Keratinocyte (primary cell): ENCODE measurements at regions not wholly inside any gene's neighbourhood (a gene's known extent, or its start where the extent isn't known, plus 50 kb on each side); places are given as distances from the start of the nearest gene placed in this dataset.

Experiments
- CTCF ChIP-seq, 3 experiments: IDR thresholded peaks in 1 of 3; conservative IDR thresholded peaks in 1 of 3; optimal IDR thresholded peaks in 1 of 3; 2 replicates in 2 of 3; 3 replicates in 1 of 3; pipeline versions ENCODE3 to v1.5.1; 2011; ENCODE audit warnings: low read length in 3 of 3, mild to moderate bottlenecking in 3 of 3, moderate library complexity in 2 of 3, control low read depth in 1 of 3, inconsistent platforms in 1 of 3; ENCODE audit not compliant: insufficient read depth in 2 of 3; ENCODE audit errors: extremely low read depth in 1 of 3
- EZH2 ChIP-seq: IDR thresholded peaks from one replicate; pipeline ENCODE4 v1.6.1; 2012; ENCODE audit warnings: inconsistent platforms, mild to moderate bottlenecking, low read length, moderate library complexity

- TF ChIP-seq CTCF (optimal IDR thresholded peaks at IDR 0.05 in 1 of 3, IDR thresholded peaks at IDR 0.05 in 1 of 3, conservative IDR thresholded peaks at IDR 0.05 in 1 of 3; ENCODE audit: extremely low read depth in 1 of 3, insufficient read depth in 2 of 3, low read length in 3 of 3) (no peak), EZH2 (no peak)
Measured at GRCh38 chr4:144209491-144209890, 69.0 kb upstream of the GYPA start.
